Spleen (tissue), 7 donors: ENCODE measurements at regions not wholly inside any gene's neighbourhood (a gene's known extent, or its start where the extent isn't known, plus 50 kb on each side); places are given as distances from the start of the nearest gene placed in this dataset.
"Not testable (repeated sequence)": the region's sequence is repeated elsewhere in the genome, so short reads cannot be mapped to it uniquely, and the experiment has no call there.

Source experiments
- CTCF ChIP-seq, 11 experiments: fragments of 200-600 bp in 7 of 11; fragments of 450-650 bp in 4 of 11; sonication (generic) in 4 of 11; IDR thresholded peaks in 8 of 11; conservative IDR thresholded peaks in 3 of 11; 1 replicate in 7 of 11; 2 replicates in 4 of 11; pipeline versions ENCODE4 v1.4.0 to v1.8.0; 2016 to 2021; ENCODE audit warnings: antibody characterized with exemption in 11 of 11, inconsistent platforms in 4 of 11, mild to moderate bottlenecking in 1 of 11
- POLR2A ChIP-seq, 3 donors: fragments of 450-650 bp; IDR thresholded peaks; one replicate each; pipeline ENCODE4 v1.5.1; 2017; ENCODE audit warnings: antibody characterized with exemption in 3 of 3, mild to moderate bottlenecking in 1 of 3
- donor health status: DM: no; HTN: no; CAD: no; lungs with moderate emphysema.
- donor health status: DM: no; HTN: no; CAD: no.
- donor health status: DM: no; HTN: no; CAD: no.

GRCh38 chr9:42306625-42307024, 123.2 kb downstream of the SPATA31A6 start:
- TF ChIP-seq POLR2A (IDR thresholded peaks at IDR 0.05); CTCF (IDR thresholded peaks at IDR 0.05 in 8 of 11, conservative IDR thresholded peaks at IDR 0.05 in 3 of 11): not testable (repeated sequence)
